Natural killer cell treated with Interleukin-12 subunit alpha and Interleukin-12 subunit beta and Interleukin-15 and Interleukin-18, amount 100 ng/mL, for 72 hours (primary cell): ENCODE measurements at regions not wholly inside any gene's neighbourhood (a gene's known extent, or its start where the extent isn't known, plus 50 kb on each side); places are given as distances from the start of the nearest gene placed in this dataset.
A peak's percentile ranks its signal among the peaks of the same experiment; 100 is the strongest.

Source experiments
- ATAC-seq, 2 donors: fragments of 150-1000 bp; cut with Tn5 transposase in 1 of 2; sonication (Bioruptor Pico), chemical (Tn5 transposase) in 1 of 2; 2 replicates each; pipeline ENCODE4 v1.10.0; 2021
- DNase-seq: peaks from one replicate; pipeline ENCODE4 v3.0.0; 2022; ENCODE audit warnings: low spot score
- H3K27ac Mint-ChIP-seq, 2 donors: 1 replicate in 1 of 2; 2 replicates in 1 of 2; pipeline ENCODE4 v1.8.0; 2022; ENCODE audit warnings: mixed read lengths in 2 of 2, mild to moderate bottlenecking in 1 of 2, moderate library complexity in 1 of 2
- H3K27me3 Mint-ChIP-seq, 2 donors: 1 replicate in 1 of 2; 2 replicates in 1 of 2; pipeline ENCODE4 v1.8.0; 2022; ENCODE audit warnings: mixed read lengths in 2 of 2
- H3K36me3 Mint-ChIP-seq: one replicate; pipeline ENCODE4 v1.8.0; 2022; ENCODE audit warnings: mixed read lengths
- H3K4me1 Mint-ChIP-seq, 2 donors: 1 replicate in 1 of 2; 2 replicates in 1 of 2; pipeline ENCODE4 v1.8.0; 2022; ENCODE audit warnings: low read depth in 2 of 2, mixed read lengths in 2 of 2, mild to moderate bottlenecking in 1 of 2
- H3K4me3 Mint-ChIP-seq: one replicate; pipeline ENCODE4 v1.8.0; 2022; ENCODE audit warnings: mixed read lengths
- H3K9me3 Mint-ChIP-seq: 2 replicates; pipeline ENCODE4 v1.8.0; 2022; ENCODE audit warnings: mixed read lengths

GRCh38 chr3:18890449-18890848 is 257.9 kb upstream of the KCNH8 start:
- H3K27ac Mint-ChIP-seq: no peak overlapping the region
- ATAC-seq: no peak
- no peak for DNase-seq
- H3K9me3 Mint-ChIP-seq: no peaks in the 10 kb centered on the region
- H3K4me1 Mint-ChIP-seq: peaks cover 12 to 23% of the 10 kb centered on the region in 2 donors
- H3K4me3 Mint-ChIP-seq: no peak overlapping the region
- H3K36me3 Mint-ChIP-seq: no peaks in the 10 kb centered on the region
- peaks cover 38 to 62% of the 10 kb centered on the region in 2 donors for H3K27me3 Mint-ChIP-seq

- H3K27ac Mint-ChIP-seq: no peak overlapping the region
- peaks cover 36 to 60% of the 10 kb centered on the region in 2 donors for H3K27me3 Mint-ChIP-seq
- peaks cover 12 to 23% of the 10 kb centered on the region in 2 donors for H3K4me1 Mint-ChIP-seq
- no peak overlapping the region for H3K4me3 Mint-ChIP-seq
- DNase-seq (no peak), ATAC-seq (no peak)
- H3K9me3 Mint-ChIP-seq: no peaks in the 10 kb centered on the region
- H3K36me3 Mint-ChIP-seq: no peaks in the 10 kb centered on the region
Observed at GRCh38 chr3:18888819-18889218, 259.5 kb upstream of the KCNH8 start.

- Mint-ChIP-seq H3K36me3 (no peaks in the 10 kb centered on the region), H3K27me3 (peaks cover 40 to 62% of the 10 kb centered on the region in 2 donors), H3K9me3 (no peaks in the 10 kb centered on the region), H3K27ac (no peak overlapping the region), H3K4me3 (no peak overlapping the region), H3K4me1 (peaks cover 12 to 23% of the 10 kb centered on the region in 2 donors)
- no peak for ATAC-seq
- no peak for DNase-seq
Observed at GRCh38 chr3:18888370-18888769, 259.9 kb upstream of the KCNH8 start.

DNA sequence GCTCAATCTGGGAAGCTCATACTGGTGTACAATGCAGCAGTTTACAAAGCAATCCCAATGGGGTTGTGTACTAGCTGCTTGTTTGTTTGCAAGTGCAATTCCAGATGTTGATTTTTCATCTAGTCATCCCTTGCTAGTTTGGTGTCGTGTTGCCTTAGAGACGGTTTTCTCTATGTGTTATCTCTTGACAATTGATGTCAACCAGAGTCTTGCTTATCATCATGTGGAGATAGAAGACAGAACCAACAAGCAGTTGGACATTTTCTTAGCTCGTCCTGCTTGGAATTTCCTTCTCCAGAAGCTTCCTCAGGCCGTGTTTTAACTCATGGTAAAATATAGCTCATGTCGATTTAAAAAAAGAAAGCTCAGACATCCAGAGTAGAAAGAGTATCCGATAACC is 262.0 kb upstream of the KCNH8 start:
- H3K27me3 Mint-ChIP-seq: peaks cover 45 to 55% of the 10 kb centered on the region in 2 donors
- no peak for DNase-seq
- no peak overlapping the region for H3K4me3 Mint-ChIP-seq
- no peak for ATAC-seq
- H3K4me1 Mint-ChIP-seq: peaks cover 4 to 9% of the 10 kb centered on the region in 2 donors
- no peaks in the 10 kb centered on the region for H3K36me3 Mint-ChIP-seq
- no peaks in the 10 kb centered on the region for H3K9me3 Mint-ChIP-seq
- no peak overlapping the region for H3K27ac Mint-ChIP-seq

- Mint-ChIP-seq H3K4me1 (peaks cover 0 to 3% of the 10 kb centered on the region in 2 donors), H3K36me3 (no peaks in the 10 kb centered on the region), H3K27me3 (peaks cover 44 to 50% of the 10 kb centered on the region in 2 donors), H3K27ac (no peak overlapping the region), H3K4me3 (no peak overlapping the region), H3K9me3 (no peaks in the 10 kb centered on the region)
- DNase-seq (no peak), ATAC-seq (no peak)
Observed at GRCh38 chr3:18885612-18886011, 262.7 kb upstream of the KCNH8 start.

GRCh38 chr3:18883571-18883970 is 264.7 kb upstream of the KCNH8 start:
- Mint-ChIP-seq H3K9me3 (no peaks in the 10 kb centered on the region), H3K27me3 (peaks cover 38 to 43% of the 10 kb centered on the region in 2 donors), H3K27ac (no peak overlapping the region), H3K36me3 (no peaks in the 10 kb centered on the region), H3K4me3 (no peak overlapping the region), H3K4me1 (no peaks in the 10 kb centered on the region)
- no peak for DNase-seq
- no peak for ATAC-seq

- no peak overlapping the region for H3K4me3 Mint-ChIP-seq
- no peaks in the 10 kb centered on the region for H3K4me1 Mint-ChIP-seq
- no peaks in the 10 kb centered on the region for H3K36me3 Mint-ChIP-seq
- no peak overlapping the region for H3K27ac Mint-ChIP-seq
- peaks cover 25 to 29% of the 10 kb centered on the region in 2 donors for H3K27me3 Mint-ChIP-seq
- no peaks in the 10 kb centered on the region for H3K9me3 Mint-ChIP-seq
- DNase-seq: no peak
- ATAC-seq: no peak
Observed at GRCh38 chr3:18880691-18881090, 267.6 kb upstream of the KCNH8 start.

- H3K4me3 Mint-ChIP-seq: no peak overlapping the region
- H3K9me3 Mint-ChIP-seq: no peaks in the 10 kb centered on the region
- ATAC-seq (no peak), DNase-seq (no peak)
- H3K27ac Mint-ChIP-seq: no peak overlapping the region
- H3K36me3 Mint-ChIP-seq: no peaks in the 10 kb centered on the region
- no peaks in the 10 kb centered on the region for H3K4me1 Mint-ChIP-seq
- H3K27me3 Mint-ChIP-seq: peaks cover 13 to 15% of the 10 kb centered on the region in 2 donors
Observed at GRCh38 chr3:18872466-18872865, 275.8 kb upstream of the KCNH8 start.

- Mint-ChIP-seq H3K27me3 (peaks cover 9 to 24% of the 10 kb centered on the region in 2 donors), H3K4me1 (no peaks in the 10 kb centered on the region), H3K4me3 (no peak overlapping the region), H3K27ac (peak overlapping the region in 1 of 2 donors; percentile 65), H3K9me3 (no peaks in the 10 kb centered on the region), H3K36me3 (no peaks in the 10 kb centered on the region)
- DNase-seq (no peak), ATAC-seq (no peak)
Observed at GRCh38 chr3:18870642-18871041, 277.7 kb upstream of the KCNH8 start.

- Mint-ChIP-seq H3K27ac (peak overlapping the region in 1 of 2 donors; percentile 65), H3K9me3 (no peaks in the 10 kb centered on the region), H3K4me1 (no peaks in the 10 kb centered on the region), H3K36me3 (no peaks in the 10 kb centered on the region), H3K27me3 (peaks cover 9 to 26% of the 10 kb centered on the region in 2 donors), H3K4me3 (no peak overlapping the region)
- no peak for DNase-seq
- no peak for ATAC-seq
Observed at GRCh38 chr3:18870074-18870640, 278.2 kb upstream of the KCNH8 start.

DNA sequence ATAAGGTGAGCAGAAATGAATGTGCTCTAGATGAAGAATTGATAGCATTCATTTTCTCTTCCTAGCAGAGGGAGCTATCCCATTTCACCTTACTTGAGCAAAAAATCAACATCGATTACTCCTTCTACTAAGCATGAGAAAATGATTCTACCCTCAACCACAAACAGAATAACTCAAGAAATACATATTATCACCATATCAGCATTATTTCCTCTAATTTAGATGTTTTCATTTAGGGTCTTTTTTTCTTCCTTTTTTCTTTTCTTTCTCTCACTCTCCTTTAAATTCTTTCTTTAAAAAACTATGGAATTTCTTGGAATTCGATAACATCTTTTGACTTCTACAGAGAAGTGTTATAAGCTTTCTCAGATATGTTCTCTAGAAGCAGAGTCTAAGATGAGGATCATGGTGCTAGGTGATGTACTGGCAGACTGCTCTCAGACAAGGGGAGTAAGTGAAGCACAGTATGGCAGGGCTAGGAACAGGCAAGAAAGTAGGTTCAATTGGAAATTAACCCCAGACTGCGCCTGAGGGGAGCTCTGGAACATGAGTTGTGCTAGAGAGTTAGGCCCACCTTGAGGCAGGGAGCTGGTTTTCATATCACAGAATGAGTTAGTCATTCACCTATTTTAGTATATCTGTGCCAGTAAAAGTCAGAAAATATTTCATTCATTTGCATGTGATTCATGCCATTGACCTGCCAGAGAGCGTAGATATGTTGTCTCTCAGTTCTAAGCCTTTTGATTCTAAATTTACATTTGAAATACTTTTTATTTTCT is 279.2 kb upstream of the KCNH8 start:
- ATAC-seq: no peak
- H3K9me3 Mint-ChIP-seq: no peaks in the 10 kb centered on the region
- H3K4me1 Mint-ChIP-seq: no peaks in the 10 kb centered on the region
- peak overlapping the region in 1 of 2 donors; percentile 65 for H3K27ac Mint-ChIP-seq
- H3K36me3 Mint-ChIP-seq: no peaks in the 10 kb centered on the region
- peaks cover 8 to 26% of the 10 kb centered on the region in 2 donors for H3K27me3 Mint-ChIP-seq
- no peak for DNase-seq
- no peak overlapping the region for H3K4me3 Mint-ChIP-seq

- Mint-ChIP-seq H3K9me3 (no peaks in the 10 kb centered on the region), H3K4me1 (no peaks in the 10 kb centered on the region), H3K27me3 (peaks cover 12 to 24% of the 10 kb centered on the region in 2 donors)
Observed at GRCh38 chr3:18866899-18867298, 281.4 kb upstream of the KCNH8 start.

GRCh38 chr3:18864933-18865731 is 283.2 kb upstream of the KCNH8 start:
- DNase-seq (no peak), ATAC-seq (no peak)
- Mint-ChIP-seq H3K4me1 (no peaks in the 10 kb centered on the region), H3K27me3 (peaks cover 13 to 26% of the 10 kb centered on the region in 2 donors), H3K9me3 (no peaks in the 10 kb centered on the region), H3K27ac (no peak overlapping the region), H3K4me3 (no peak overlapping the region), H3K36me3 (peaks cover 4% of the 10 kb centered on the region)

More at GRCh38 chr3:18866899-18867298, 281.4 kb upstream of the KCNH8 start:
- Mint-ChIP-seq H3K36me3 (peaks cover 4% of the 10 kb centered on the region), H3K4me3 (no peak overlapping the region), H3K27ac (no peak overlapping the region)
- DNase-seq (no peak), ATAC-seq (no peak)

GRCh38 chr3:18862077-18862476 is 286.2 kb upstream of the KCNH8 start:
- H3K4me1 Mint-ChIP-seq: no peaks in the 10 kb centered on the region
- no peak for DNase-seq
- no peaks in the 10 kb centered on the region for H3K9me3 Mint-ChIP-seq

More at GRCh38 chr3:18862077-18862476, 286.2 kb upstream of the KCNH8 start:
- Mint-ChIP-seq H3K27me3 (peaks cover 18 to 37% of the 10 kb centered on the region in 2 donors), H3K4me3 (no peak overlapping the region), H3K27ac (no peak overlapping the region), H3K36me3 (peaks cover 4% of the 10 kb centered on the region)
- no peak for ATAC-seq
